GM19043 (cell line): ENCODE measurements at regions not wholly inside any gene's neighbourhood (a gene's known extent, or its start where the extent isn't known, plus 50 kb on each side); places are given as distances from the start of the nearest gene placed in this dataset.

Experiments used
- ATAC-seq: cut with Tn5 transposase; IDR thresholded peaks from one replicate; pipeline ENCODE4 v1.9.1; 2021; ENCODE audit warnings: low read depth; ENCODE audit not compliant: unreplicated experiment

DNA sequence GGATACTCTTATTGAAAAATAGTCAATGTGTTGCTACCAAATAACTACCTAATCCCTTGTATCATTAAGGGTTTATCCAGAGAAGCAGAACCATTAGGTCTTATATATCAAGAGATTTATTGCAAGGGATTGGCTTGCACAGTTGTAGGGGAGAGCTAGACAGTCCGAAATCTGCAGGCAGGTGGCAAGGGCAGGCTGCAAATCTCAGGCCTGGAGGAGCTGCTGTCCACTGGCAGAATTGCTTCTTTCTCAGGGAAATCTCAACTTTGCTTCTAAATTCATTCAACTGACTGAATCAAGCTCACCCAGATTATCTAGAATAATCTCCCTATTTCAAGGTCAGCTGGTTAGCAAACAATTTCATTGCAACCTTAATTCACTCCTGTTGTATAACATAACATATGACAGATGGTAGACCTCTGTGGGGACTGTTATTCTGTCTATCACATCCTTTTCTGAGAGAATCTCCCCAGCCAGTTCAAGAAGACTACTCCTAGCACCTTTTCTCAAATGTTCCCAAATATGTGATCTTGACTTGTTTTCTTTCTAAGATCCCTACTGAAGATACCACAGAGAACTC is 194.2 kb downstream of the NHLRC3 start:
- no peak for ATAC-seq

DNA sequence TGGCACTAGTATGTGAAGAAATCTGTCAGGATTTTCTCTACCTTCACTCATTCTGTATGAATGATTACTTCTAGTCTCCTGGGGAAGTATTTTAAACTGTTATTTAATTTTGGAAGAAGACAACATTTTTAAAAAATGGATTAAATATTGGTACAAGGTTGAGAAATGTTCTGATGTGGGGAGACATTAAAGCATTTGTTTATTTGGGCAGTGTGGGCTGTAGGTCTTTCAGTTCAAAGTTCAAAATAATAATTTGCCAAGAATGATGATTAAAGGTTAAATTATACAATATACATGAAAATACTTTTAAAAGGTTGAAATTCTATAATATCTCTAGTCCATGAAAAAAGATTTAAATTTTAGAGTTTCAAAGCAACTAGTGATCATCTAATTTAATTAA is 194.7 kb downstream of the NHLRC3 start:
- no peak for ATAC-seq

DNA sequence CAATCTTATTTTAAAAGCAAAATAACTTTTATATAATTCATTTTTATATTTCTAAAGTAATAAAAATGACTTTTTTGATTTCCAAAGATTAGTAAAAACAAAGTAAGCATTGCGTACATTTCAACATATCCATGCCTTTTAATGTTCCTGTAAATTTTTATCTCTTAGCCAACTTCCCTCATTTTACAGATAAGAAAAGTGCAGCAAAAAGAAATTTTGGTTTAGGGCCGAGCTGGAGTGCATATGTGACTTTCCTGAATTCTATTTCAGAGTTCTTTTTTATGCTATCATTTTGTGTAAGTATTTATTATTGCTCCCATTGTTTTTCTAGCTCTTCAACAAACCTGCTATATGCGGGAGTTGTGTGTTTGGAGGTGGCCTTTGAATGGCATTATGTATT is 195.3 kb downstream of the NHLRC3 start:
- no peak for ATAC-seq

DNA sequence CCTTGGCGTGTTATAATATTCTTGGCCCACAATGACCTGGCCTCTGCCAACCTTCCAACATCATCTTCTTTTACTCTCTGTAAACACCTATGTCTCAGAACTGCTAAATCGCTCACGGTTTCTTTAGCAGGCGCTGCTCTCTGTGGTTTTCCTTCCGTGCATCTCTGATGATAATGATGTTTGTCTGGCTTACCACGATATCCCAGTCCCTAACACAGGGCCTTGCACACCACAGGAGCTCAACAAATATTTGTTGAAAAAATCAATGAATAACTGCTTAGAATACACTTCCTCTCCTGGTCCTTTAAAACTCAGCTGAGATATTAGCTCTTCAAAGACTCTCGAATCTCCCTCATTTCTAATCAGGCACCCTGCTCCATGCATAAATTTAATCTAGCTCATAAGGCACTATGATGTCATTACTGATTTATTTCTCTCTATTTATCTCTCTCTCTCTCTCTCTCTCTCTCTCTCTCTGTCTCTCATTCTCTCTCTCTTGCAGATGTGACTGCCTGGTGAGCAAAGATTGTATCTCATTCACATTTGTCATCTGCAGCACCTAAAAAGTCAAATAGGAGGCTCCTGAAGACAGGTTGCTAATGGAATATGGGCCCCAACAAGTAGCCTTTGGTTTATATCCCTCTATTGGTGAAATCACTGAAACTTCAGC is 206.4 kb downstream of the NHLRC3 start:
- ATAC-seq: no peak

DNA sequence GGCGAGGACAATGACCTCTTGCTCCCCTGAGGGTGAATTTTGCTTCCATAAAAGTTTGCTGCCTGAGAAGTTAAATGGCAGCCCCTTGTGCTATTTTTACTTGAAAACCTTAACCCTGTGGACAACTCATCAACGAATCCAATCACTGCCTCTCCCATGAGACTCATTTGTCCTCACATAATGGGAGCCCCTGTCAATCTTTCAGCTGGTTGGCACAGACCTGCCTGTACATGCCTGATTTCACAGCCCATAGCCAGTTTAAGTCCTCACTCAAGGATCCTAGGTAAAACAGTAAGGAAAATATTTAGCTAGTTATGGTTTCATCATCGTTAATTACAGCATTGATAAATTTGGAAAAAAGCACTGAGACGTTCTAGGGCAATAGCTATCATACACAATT is 207.4 kb downstream of the NHLRC3 start:
- ATAC-seq: no peak

DNA sequence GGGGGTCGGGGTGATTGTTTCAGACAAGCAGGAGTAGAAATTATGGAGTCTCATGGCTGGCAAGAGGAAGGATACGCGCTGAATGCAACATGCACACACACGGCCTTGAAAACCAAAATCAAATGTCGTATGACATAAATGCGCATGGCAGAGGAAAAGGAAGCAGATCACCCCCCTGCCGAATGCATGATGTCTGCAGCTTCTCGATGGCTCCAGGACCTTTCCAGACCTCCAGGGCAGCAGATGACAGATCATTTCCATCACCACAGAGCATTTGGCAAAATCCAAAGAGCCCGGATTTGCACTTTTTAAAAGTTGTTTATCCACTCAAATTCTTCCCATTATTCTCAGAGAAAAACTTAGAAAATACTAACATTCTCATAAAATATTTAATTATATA is 211.7 kb downstream of the NHLRC3 start:
- ATAC-seq: no peak

DNA sequence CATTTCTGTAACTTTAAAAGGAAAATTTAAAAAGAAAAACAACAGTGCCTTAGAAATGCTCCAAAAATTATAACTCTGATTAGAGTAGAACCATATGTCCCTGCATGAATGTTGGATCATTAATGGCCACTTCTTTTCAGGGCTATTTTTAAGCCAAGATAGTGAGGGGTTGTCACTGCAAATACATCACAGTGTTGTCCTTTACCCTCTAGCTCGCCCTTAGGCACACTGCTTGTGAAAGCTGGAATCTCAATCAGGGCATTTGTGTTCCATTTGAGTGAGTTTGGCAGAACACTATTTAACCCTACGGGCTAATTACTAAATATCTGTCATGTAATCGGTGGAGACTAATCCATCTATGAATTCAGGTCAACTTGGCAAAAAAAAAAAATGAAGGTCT is 212.2 kb downstream of the NHLRC3 start:
- ATAC-seq: no peak

DNA sequence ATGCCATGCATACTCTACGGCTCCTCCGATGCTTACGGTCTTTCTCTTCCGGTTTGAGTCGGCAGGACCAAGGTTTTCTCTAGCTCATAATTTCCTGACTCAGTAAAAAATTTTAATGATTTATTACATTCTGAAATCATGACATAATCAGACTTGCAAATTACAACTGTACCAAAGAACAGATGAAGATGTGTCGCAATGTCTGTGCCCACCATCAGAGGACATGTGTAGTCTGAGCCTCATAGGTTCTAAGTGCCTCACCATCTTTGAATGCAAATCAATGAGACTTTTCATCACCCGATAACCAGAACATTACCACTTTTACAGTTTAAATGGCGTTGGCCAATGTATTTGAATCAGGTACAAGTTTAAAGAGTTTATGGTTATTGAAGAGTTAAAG is 213.1 kb downstream of the NHLRC3 start:
- ATAC-seq: no peak

DNA sequence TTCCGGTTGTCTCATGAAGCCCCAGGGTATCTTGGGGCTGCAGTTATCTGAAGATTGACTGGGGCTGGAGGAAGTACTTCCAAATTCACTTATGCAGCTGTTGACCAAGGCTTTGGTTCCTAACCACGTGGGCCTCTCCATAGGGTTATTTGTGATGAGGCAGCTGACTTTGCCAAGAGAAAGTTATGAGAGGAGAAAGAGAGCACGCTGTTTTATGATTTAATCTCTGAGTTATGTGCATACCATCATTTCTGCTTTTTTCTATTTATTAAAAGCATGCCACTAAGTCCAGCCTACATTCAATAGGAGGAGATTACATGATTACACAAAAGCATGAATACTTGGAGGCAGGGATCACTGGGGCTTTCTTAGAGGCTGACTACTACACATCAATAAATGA is 215.5 kb downstream of the NHLRC3 start:
- ATAC-seq: no peak

DNA sequence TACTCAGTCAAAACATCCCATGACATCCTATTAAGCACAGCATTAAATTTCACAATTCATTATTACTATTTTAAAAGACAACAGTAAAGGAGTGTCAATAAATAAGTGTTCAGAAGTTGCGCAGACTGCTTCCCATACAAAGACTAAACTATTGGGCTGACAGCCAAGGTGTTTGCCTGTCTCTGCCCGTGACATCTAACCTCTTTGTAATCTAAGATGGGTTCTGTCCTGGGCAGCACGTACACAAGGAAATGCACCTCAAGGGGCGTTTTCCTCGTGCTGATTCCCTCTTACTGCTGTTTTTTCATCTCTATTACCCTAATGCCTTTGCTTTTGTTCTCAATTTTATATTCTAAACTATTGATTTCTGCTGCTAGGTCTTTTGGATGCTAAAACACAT is 216.3 kb downstream of the NHLRC3 start:
- ATAC-seq: no peak

DNA sequence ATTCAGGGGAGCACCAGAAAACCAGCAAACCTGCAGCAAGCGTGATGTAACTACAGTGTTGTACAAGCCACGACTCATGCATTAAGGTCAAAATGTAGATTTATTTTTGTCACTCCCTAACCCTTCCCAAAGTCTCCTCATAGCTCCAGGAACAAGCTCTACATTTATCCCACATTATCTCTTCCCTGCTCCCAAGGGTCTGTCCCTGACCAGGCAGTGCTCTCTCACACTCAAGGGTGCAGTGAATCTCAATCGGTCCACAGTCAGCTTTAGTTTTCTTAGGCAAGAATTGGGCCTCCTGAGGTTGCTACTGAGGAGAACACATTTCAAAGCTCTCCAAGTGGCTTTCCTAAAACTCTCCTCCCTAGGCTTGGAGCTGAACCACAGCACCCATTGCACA is 219.4 kb downstream of the NHLRC3 start:
- no peak for ATAC-seq

DNA sequence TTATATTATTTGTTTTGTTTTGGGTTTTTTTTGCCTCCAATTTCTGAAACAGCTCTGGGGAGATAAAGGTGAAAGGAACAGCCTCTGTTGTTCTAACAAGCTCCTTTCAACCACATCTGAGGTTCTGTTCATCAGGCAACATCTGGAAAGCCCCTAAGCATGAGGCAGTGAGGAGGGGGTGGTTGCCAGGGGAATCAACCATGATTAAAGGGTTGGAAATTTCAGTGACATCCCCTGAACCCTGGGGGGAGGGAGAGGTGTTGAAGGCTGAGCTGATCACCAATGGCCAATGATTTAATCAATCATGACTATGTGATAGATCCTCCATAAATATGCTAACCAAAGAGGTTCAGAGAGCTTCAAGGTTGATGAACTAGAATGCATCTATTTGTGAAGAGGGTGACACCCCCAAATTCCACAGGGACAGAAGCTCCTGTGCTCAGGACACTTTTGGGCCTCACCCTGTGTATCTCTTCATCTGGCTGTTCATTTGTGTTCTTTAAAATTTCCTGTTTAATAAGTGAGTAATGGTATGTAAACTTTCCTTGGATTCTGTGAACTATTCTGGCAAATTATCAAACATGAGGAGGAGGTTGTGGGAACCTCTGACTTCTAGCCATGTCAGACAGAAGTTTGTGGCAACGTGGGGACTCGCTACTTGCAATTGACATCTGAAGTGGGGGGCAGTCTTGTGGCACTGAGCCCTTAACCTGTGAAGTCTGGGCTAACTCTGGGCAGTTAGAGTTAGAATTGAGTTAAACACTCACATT is 221.3 kb downstream of the NHLRC3 start:
- ATAC-seq: no peak

DNA sequence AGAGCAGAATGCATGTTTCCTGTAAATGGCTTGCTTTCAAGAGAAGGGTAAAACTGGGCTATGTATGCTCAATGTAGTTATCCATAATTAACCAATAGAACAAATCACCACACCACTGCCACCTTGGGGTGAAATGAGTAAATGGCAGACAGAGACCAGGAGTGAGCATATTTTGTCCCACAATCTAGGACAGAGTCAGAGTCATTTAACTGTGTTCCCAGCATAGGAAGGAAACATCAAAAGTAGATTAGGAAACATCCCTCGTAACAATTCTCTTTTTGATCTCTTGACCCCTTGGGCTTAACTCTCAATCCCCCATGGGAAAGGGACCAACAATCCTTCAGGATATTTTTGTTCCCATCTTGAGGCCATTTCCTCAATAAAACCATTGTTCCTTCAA is 224.8 kb downstream of the NHLRC3 start:
- peak; percentile 72 for ATAC-seq

DNA sequence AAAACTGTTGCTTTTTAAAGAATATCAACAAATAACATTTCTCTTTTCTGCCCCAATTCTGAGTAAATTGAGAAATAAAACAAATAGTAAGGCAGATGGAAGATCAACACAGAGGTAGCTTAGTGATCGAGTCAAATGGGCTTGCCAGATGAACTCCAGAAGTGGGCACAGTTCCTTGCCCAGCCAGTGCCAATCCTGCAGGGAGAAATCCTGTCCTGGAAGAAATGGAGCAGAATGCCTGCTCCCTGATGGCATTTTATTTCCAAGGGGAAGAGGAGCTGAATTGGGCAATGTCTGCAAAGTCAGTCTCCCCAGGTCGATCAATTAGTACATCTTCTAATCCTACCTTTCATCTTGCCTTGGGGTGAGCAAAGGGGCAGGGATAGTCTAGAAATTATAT is 225.3 kb downstream of the NHLRC3 start:
- ATAC-seq: no peak

DNA sequence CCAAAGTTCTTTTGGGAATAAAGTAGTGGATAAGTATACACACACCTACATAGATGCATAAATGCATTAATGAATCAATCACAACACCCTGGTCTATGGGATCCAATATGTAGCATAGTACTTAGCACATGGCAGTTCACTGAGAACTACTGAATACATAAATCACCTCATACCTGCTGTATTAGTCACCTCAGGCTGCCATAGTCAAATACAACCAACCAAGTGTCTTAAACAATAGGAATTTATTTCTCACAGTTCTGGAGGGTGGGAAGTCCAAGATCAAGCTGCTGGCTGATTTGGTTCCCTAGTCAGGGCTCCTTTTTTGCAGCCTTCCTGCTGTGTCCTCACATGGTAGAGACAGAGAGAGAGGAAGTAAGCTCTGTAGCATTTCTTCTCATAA is 228.2 kb downstream of the NHLRC3 start:
- no peak for ATAC-seq

DNA sequence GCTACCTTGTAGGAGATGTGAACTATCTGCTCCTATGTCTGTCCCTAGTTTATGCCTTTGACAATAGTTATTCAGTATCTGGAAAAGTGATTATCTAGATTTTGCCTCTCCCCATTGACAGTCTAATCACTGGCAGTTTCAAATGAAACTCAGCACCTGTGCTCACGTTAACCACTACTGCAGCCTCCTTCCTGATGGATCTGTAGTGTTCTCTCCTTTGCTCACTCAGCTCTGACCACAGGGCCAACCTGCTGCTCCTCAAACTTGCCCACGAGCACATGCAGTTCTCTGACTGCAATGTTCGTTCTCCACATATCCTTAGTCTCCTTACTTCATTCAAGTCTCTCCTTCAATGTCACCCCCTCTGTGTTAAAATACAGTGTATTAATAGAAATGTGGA is 230.1 kb downstream of the NHLRC3 start:
- ATAC-seq: no peak

DNA sequence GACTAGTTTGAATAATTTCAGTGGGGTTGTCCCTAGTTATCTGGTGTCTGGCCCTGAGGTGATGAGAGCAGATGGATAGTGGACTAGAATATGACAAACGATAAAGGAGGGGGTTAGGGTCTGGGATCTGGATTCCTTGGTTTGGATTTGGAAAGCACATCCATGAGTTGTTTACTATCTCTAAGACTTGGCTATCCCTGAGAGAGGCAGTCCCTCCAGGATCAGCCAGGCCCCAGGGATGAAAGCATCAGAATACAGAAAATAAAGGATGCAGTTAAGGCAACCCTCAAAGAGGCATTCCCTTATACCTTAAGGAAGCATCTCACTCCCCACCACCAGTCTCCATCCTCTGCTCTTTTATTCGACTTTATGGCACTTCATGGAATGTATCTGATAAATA is 230.7 kb downstream of the NHLRC3 start:
- no peak for ATAC-seq

DNA sequence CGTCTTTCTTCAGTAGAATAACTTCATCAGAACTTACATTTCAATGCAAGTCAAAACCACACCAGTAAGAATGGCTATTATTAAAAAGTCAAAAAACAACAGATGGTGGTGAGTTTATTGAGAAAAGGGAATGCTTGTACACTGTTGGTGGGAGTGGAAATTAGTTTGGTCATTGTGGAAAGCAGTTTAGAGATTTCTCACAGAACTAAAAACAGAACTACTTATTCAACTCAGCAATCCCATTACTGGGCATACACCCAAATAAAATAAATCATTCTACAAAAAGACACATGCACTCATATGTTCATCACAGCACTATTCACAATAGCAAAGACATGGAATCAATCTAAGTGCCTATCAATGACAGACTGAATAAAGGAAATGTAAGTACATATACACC is 231.2 kb downstream of the NHLRC3 start:
- no peak for ATAC-seq

DNA sequence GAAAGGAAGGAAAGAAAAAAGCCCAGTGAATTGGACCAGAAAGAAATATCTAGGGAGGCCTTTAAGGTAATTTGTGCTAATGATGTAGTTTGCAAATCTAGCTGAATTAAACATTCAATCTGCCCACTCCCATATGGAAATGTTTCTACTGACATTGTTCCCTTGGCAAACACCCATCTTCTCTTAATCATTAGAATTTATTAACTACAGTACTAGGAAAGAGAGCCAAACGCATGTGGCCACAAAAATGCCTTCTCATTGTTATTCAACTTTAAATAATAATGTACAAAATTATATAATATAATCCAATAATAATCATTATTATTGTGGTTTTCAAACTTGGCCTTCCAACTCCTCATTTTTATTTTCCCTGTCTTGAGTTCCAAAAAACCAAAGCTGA is 234.7 kb downstream of the NHLRC3 start:
- no peak for ATAC-seq

DNA sequence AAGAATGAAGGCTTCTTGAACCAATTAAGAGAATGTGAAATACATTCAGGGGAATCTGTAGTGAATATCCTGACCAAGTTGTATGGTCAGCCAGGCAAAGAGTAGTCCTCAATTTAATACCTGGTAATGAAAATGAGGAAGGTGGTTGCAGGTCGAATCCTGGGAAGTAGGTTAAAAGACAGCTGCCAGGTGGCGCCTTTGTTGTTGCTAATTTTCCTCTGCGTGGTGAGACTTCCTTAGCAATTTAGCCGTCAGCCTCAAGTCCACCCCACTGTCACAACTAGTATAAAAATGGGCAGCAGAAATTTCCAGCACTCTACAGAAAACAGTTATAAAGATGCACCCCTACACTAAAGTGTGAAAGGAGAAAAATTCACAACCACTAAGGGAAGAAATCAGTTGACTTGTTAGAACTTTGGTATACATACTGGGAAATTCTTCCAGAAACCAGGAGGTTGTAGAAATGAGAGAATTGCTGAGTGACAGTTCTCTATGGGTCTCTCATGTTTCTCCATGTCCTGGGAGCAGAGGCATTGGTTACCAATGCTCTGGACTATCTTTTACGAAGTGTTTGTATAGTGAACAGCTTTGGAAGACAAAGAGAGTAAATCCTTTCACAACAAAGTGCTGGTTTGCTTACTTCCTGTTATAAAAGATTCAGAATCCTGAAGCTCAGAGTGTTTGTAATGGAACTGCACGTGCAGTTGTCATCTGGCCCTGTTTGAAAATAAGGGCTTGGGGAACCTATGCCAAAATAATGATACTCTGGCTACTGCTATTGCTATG is 235.9 kb downstream of the NHLRC3 start:
- no peak for ATAC-seq

DNA sequence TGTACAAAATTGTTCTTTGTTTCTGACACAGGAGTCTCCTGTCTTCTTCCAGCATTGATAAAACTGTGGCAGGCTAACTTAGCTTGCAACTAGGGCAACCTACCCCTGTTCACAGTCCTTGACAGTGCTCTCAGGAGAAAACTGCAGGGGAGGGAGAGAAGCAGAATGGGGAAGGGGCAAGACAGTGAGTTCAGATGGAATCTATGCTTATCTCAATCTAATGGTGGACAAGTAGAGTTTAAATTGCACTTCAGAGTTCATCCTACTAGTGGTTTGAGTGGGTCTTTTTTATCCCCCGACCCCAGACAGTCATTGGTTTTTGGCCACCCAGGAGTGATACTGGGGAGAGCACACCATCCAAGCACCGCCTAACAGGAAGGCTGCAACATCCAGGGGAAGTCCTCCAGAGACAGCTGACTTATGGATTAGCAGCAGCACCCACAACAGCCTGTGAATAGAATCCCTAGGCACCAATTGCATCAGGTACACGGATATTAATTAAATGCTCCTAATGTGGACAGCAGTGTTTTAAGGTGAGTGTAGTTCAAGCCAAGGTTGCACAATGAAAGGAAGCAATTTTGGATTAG is 236.6 kb downstream of the NHLRC3 start:
- ATAC-seq: no peak
